Activated naive CD8-positive, alpha-beta T cell treated with anti-CD3 and anti-CD28 coated beads, Interleukin-2, amount 50 U/mL, for 24 hours (primary cell): ENCODE measurements at regions not wholly inside any gene's neighbourhood (a gene's known extent, or its start where the extent isn't known, plus 50 kb on each side); places are given as distances from the start of the nearest gene placed in this dataset.

Experiments used
- ATAC-seq: fragments of 150-1000 bp; cut with Tn5 transposase; one replicate; pipeline ENCODE4 v1.10.0; 2021
- DNase-seq: peaks from one replicate; pipeline ENCODE4 v3.0.0; 2021
- H3K27ac Mint-ChIP-seq: one replicate; pipeline ENCODE4 v1.8.0; 2021; ENCODE audit warnings: mild to moderate bottlenecking, mixed read lengths
- H3K27me3 Mint-ChIP-seq: one replicate; pipeline ENCODE4 v1.8.0; 2021; ENCODE audit warnings: mixed read lengths
- H3K36me3 Mint-ChIP-seq: one replicate; pipeline ENCODE4 v1.8.0; 2021; ENCODE audit warnings: low read depth, mixed read lengths
- H3K4me1 Mint-ChIP-seq: one replicate; pipeline ENCODE4 v1.8.0; 2021; ENCODE audit warnings: mixed read lengths
- H3K4me3 Mint-ChIP-seq: one replicate; pipeline ENCODE4 v1.8.0; 2021; ENCODE audit warnings: mild to moderate bottlenecking, moderate library complexity, mixed read lengths
- H3K9me3 Mint-ChIP-seq: one replicate; pipeline ENCODE4 v1.8.0; 2021; ENCODE audit warnings: mixed read lengths

- no peaks in the 10 kb centered on the region for H3K27me3 Mint-ChIP-seq
- no peak for ATAC-seq
These were observed 438.1 kb upstream of the DSEL start for GRCh38 chr18:67954594-67954993.

GRCh38 chr18:67951137-67951536 is 434.6 kb upstream of the DSEL start:
- H3K9me3 Mint-ChIP-seq, result no peaks in the 10 kb centered on the region
- no peak overlapping the region for H3K27ac Mint-ChIP-seq
- no peak for ATAC-seq
- H3K27me3 Mint-ChIP-seq, result no peaks in the 10 kb centered on the region
- no peak for DNase-seq
- no peaks in the 10 kb centered on the region for H3K4me1 Mint-ChIP-seq
- H3K4me3 Mint-ChIP-seq, result no peak overlapping the region
- H3K36me3 Mint-ChIP-seq, result no peaks in the 10 kb centered on the region

More at GRCh38 chr18:67954594-67954993, 438.1 kb upstream of the DSEL start:
- H3K4me1 Mint-ChIP-seq, result no peaks in the 10 kb centered on the region
- no peak for DNase-seq
- H3K4me3 Mint-ChIP-seq, result no peak overlapping the region
- no peak overlapping the region for H3K27ac Mint-ChIP-seq
- H3K36me3 Mint-ChIP-seq, result no peaks in the 10 kb centered on the region
- no peaks in the 10 kb centered on the region for H3K9me3 Mint-ChIP-seq

- DNase-seq (no peak), ATAC-seq (no peak)
- no peak overlapping the region for H3K4me3 Mint-ChIP-seq
- H3K27ac Mint-ChIP-seq, result no peak overlapping the region
- no peaks in the 10 kb centered on the region for H3K36me3 Mint-ChIP-seq
- H3K4me1 Mint-ChIP-seq, result no peaks in the 10 kb centered on the region
- no peaks in the 10 kb centered on the region for H3K27me3 Mint-ChIP-seq
- no peaks in the 10 kb centered on the region for H3K9me3 Mint-ChIP-seq
These were observed 422.1 kb upstream of the DSEL start for GRCh38 chr18:67938660-67939059.

- no peaks in the 10 kb centered on the region for H3K36me3 Mint-ChIP-seq
- no peaks in the 10 kb centered on the region for H3K27me3 Mint-ChIP-seq
- ATAC-seq, result no peak
- no peaks in the 10 kb centered on the region for H3K4me1 Mint-ChIP-seq
- DNase-seq, result no peak
- no peak overlapping the region for H3K4me3 Mint-ChIP-seq
- H3K27ac Mint-ChIP-seq, result no peak overlapping the region
- H3K9me3 Mint-ChIP-seq, result no peaks in the 10 kb centered on the region
These were observed 419.1 kb upstream of the DSEL start for GRCh38 chr18:67935638-67936037.

- Mint-ChIP-seq H3K4me3 (no peak overlapping the region), H3K27ac (no peak overlapping the region), H3K27me3 (no peaks in the 10 kb centered on the region), H3K9me3 (no peaks in the 10 kb centered on the region), H3K36me3 (no peaks in the 10 kb centered on the region), H3K4me1 (no peaks in the 10 kb centered on the region)
- ATAC-seq (no peak), DNase-seq (no peak)
These were observed 416.8 kb upstream of the DSEL start for GRCh38 chr18:67933271-67933670.

- Mint-ChIP-seq H3K4me1 (no peaks in the 10 kb centered on the region), H3K9me3 (no peaks in the 10 kb centered on the region), H3K36me3 (no peaks in the 10 kb centered on the region), H3K4me3 (no peak overlapping the region), H3K27ac (no peak overlapping the region), H3K27me3 (no peaks in the 10 kb centered on the region)
- ATAC-seq, result no peak
- no peak for DNase-seq
These were observed 415.8 kb upstream of the DSEL start for GRCh38 chr18:67932271-67932670.

GRCh38 chr18:67926929-67927864 is 410.7 kb upstream of the DSEL start:
- no peaks in the 10 kb centered on the region for H3K27me3 Mint-ChIP-seq
- DNase-seq (no peak), ATAC-seq (no peak)
- no peaks in the 10 kb centered on the region for H3K9me3 Mint-ChIP-seq
- no peak overlapping the region for H3K4me3 Mint-ChIP-seq
- no peaks in the 10 kb centered on the region for H3K4me1 Mint-ChIP-seq
- H3K27ac Mint-ChIP-seq, result no peak overlapping the region
- no peaks in the 10 kb centered on the region for H3K36me3 Mint-ChIP-seq

GRCh38 chr18:67924656-67925055 is 408.1 kb upstream of the DSEL start:
- Mint-ChIP-seq H3K27me3 (no peaks in the 10 kb centered on the region), H3K27ac (no peak overlapping the region), H3K4me3 (no peak overlapping the region), H3K36me3 (no peaks in the 10 kb centered on the region), H3K9me3 (no peaks in the 10 kb centered on the region), H3K4me1 (no peaks in the 10 kb centered on the region)
- ATAC-seq (no peak), DNase-seq (no peak)

GRCh38 chr18:67919316-67919715 is 402.8 kb upstream of the DSEL start:
- no peaks in the 10 kb centered on the region for H3K9me3 Mint-ChIP-seq
- DNase-seq, result no peak
- H3K27me3 Mint-ChIP-seq, result no peaks in the 10 kb centered on the region
- H3K36me3 Mint-ChIP-seq, result no peaks in the 10 kb centered on the region
- no peak overlapping the region for H3K4me3 Mint-ChIP-seq
- no peaks in the 10 kb centered on the region for H3K4me1 Mint-ChIP-seq
- no peak overlapping the region for H3K27ac Mint-ChIP-seq
- no peak for ATAC-seq

- ATAC-seq, result no peak
- Mint-ChIP-seq H3K4me3 (no peak overlapping the region), H3K9me3 (no peaks in the 10 kb centered on the region), H3K27ac (no peak overlapping the region), H3K36me3 (no peaks in the 10 kb centered on the region), H3K4me1 (no peaks in the 10 kb centered on the region), H3K27me3 (no peaks in the 10 kb centered on the region)
- no peak for DNase-seq
These were observed 399.6 kb upstream of the DSEL start for GRCh38 chr18:67916097-67916496.

GRCh38 chr18:67913040-67913439 is 396.5 kb upstream of the DSEL start:
- no peak for ATAC-seq
- Mint-ChIP-seq H3K4me3 (no peak overlapping the region), H3K27ac (no peak overlapping the region), H3K9me3 (no peaks in the 10 kb centered on the region), H3K4me1 (no peaks in the 10 kb centered on the region), H3K27me3 (no peaks in the 10 kb centered on the region), H3K36me3 (no peaks in the 10 kb centered on the region)
- DNase-seq, result no peak

- no peak overlapping the region for H3K27ac Mint-ChIP-seq
- no peaks in the 10 kb centered on the region for H3K4me1 Mint-ChIP-seq
- H3K9me3 Mint-ChIP-seq, result no peaks in the 10 kb centered on the region
- H3K4me3 Mint-ChIP-seq, result no peak overlapping the region
- ATAC-seq, result no peak
- H3K36me3 Mint-ChIP-seq, result no peaks in the 10 kb centered on the region
- DNase-seq, result no peak
- no peaks in the 10 kb centered on the region for H3K27me3 Mint-ChIP-seq
These were observed 385.1 kb upstream of the DSEL start for GRCh38 chr18:67901573-67901972.

- ATAC-seq (no peak), DNase-seq (no peak)
- H3K27me3 Mint-ChIP-seq, result no peaks in the 10 kb centered on the region
- H3K9me3 Mint-ChIP-seq, result no peaks in the 10 kb centered on the region
- H3K27ac Mint-ChIP-seq, result no peak overlapping the region
- no peaks in the 10 kb centered on the region for H3K4me1 Mint-ChIP-seq
- no peak overlapping the region for H3K4me3 Mint-ChIP-seq
- no peaks in the 10 kb centered on the region for H3K36me3 Mint-ChIP-seq
These were observed 379.9 kb upstream of the DSEL start for GRCh38 chr18:67896451-67896850.

- DNase-seq (no peak), ATAC-seq (no peak)
- Mint-ChIP-seq H3K27ac (no peak overlapping the region), H3K9me3 (no peaks in the 10 kb centered on the region), H3K27me3 (no peaks in the 10 kb centered on the region), H3K4me3 (no peak overlapping the region), H3K4me1 (no peaks in the 10 kb centered on the region), H3K36me3 (no peaks in the 10 kb centered on the region)
These were observed 377.4 kb upstream of the DSEL start for GRCh38 chr18:67893916-67894315.

GRCh38 chr18:67876871-67877270 is 360.4 kb upstream of the DSEL start:
- H3K4me1 Mint-ChIP-seq, result no peaks in the 10 kb centered on the region
- DNase-seq, result no peak
- no peak for ATAC-seq
- peaks cover 3% of the 10 kb centered on the region for H3K27me3 Mint-ChIP-seq
- H3K9me3 Mint-ChIP-seq, result no peaks in the 10 kb centered on the region
- no peak overlapping the region for H3K27ac Mint-ChIP-seq
- no peak overlapping the region for H3K4me3 Mint-ChIP-seq
- no peaks in the 10 kb centered on the region for H3K36me3 Mint-ChIP-seq
